Posterior cingulate gyrus (tissue), 11 donors: ENCODE measurements at regions not wholly inside any gene's neighbourhood (a gene's known extent, or its start where the extent isn't known, plus 50 kb on each side); places are given as distances from the start of the nearest gene placed in this dataset.
"Not testable (repeated sequence)": the region's sequence is repeated elsewhere in the genome, so short reads cannot be mapped to it uniquely, and the experiment has no call there.

Experiments used
- DNase-seq, 10 donors: peaks; one replicate each; pipeline versions ENCODE4 v3.0.0 to v3.0.0-alpha.2; 2020 to 2021; ENCODE audit warnings: mixed read lengths in 3 of 10
- intact Hi-C: fragments of 100-400 bp; cut with DNase I; formaldehyde crosslinking; loops from one replicate; pipeline ENCODE4 v1.15.1; 2023

GRCh38 chr3:4065554-4065953, 237.6 kb upstream of the SETMAR start:
- DNase-seq, result no peak
- intact Hi-C loops, result no loop called here

- intact Hi-C loops, result no loop called here
- no peak for DNase-seq
Observed at GRCh38 chr3:4067893-4068292, 235.3 kb upstream of the SETMAR start.

GRCh38 chr3:4069796-4070195, 233.4 kb upstream of the SETMAR start:
- DNase-seq, result no peak
- intact Hi-C loops, result no loop called here

- intact Hi-C loops, result no loop called here
Observed at GRCh38 chr3:4071481-4072184, 231.5 kb upstream of the SETMAR start.

GRCh38 chr3:4077278-4077677, 225.9 kb upstream of the SETMAR start:
- intact Hi-C loops, DNase-seq: not testable (repeated sequence)

More at GRCh38 chr3:4071481-4072184, 231.5 kb upstream of the SETMAR start:
- no peak for DNase-seq

- no peak for DNase-seq
- intact Hi-C loops, result no loop called here
Observed at GRCh38 chr3:4077950-4078349, 225.2 kb upstream of the SETMAR start.

DNA sequence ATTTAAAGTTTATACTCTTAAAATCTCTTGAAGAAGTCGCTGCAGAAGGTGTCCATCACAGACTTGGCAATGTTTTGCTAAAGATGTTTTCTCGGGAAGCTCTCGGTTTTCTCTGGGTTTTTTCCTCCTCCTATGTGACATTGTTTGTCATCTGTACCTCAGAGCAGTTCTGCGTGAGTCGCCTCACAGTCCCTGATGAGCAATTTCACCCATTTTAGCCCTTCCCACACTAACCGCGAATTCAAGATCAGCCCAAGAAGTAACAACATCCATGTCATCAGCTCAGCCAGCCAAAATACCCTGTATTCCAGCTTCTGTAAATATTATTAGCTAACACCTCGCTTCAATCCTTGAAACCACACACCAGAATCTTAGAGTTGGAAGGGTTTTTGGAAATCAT, 224.3 kb upstream of the SETMAR start:
- intact Hi-C loops, result no loop called here
- DNase-seq, result no peak

DNA sequence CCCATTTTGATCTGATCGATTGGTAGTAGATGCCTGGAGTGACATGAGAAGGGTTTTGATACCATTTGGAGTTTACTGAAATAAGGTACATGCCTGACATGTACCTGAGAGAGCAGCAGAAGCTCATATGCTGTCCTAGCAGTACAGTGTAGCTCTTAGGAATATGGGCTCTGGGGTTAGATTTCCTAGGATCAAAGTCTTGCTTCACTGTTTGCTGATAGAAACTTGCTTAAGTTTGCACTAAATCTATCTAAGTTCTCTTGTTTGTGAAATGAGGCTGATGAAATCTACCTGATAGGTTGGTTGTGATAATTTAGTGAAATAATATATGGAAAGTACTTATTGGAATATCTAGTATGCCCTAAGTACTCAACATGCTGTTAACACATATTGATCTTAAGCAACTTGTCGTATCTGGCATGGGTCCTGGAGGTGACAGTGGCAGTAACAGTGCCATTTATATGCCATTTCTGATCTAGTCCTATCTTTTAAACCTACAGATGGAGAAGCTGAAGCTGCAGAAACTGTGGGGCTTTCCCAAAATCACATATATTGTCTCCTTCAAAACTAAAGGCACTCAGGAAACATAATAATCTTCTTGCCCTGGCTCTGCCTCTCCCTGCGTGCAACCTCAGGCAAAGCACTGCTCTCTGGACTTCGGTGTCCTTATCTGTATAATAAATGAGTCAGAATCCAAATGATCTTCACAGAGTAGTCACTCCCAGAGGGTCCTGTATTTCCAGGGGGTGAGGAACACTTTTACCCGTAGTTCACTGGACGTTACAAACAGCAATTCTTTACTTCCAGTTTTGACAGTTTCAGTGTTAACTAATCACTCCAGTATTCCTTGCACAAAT, 223.6 kb upstream of the SETMAR start:
- intact Hi-C loops, result no loop called here
- DNase-seq, result no peak

- intact Hi-C loops, result no loop called here
- DNase-seq, result no peak
Observed at GRCh38 chr3:4083225-4084015, 219.7 kb upstream of the SETMAR start.

GRCh38 chr3:4084271-4084670, 218.9 kb upstream of the SETMAR start:
- intact Hi-C loops, result no loop called here
- no peak for DNase-seq

DNA sequence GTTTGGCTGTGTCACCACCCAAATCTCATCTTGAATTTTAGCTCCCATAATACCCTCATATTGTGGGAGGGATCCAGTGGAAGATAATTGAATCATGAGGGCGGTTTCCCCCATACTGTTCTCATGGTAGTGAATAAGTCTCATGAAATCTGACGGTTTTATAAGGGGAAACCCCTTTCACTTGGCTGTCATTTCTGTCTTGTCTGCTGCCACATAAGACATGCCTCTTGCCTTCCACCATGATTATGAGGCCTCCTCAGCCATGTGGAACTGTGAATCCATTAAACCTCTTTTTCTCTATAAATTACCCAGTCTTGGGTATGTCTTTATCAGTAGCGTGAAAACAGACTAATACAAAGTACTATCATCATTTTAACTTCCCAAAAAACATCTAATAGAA, 216.5 kb upstream of the SETMAR start:
- DNase-seq, intact Hi-C loops: not testable (repeated sequence)

- intact Hi-C loops, result no loop called here
- no peak for DNase-seq
Observed at GRCh38 chr3:4091786-4092185, 211.4 kb upstream of the SETMAR start.

GRCh38 chr3:4097801-4098200, 205.4 kb upstream of the SETMAR start:
- no peak for DNase-seq
- intact Hi-C loops, result no loop called here

DNA sequence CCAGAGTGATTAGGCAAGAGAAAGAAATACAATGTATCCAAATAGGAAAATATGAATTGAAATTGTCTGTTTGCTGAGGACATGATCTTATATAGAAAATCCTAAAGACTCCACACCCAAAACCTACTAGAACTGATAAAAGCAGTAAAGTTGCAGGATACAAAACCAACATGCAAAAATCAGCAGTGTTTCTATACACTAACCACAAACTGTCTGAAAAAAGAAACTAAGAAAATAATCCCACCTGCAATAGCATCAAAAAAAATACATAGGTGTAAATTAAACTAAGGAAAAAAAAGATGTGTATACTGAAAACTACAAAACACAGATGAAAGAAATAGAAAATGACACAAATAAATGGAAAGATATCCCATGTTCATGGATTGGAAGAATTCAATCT, 203.6 kb upstream of the SETMAR start:
- intact Hi-C loops, result no loop called here
- no peak for DNase-seq

- intact Hi-C loops, result no loop called here
- DNase-seq, result no peak
Observed at GRCh38 chr3:4107430-4107829, 195.7 kb upstream of the SETMAR start.

GRCh38 chr3:4113811-4114522, 189.2 kb upstream of the SETMAR start:
- intact Hi-C loops, result no loop called here
- no peak for DNase-seq

DNA sequence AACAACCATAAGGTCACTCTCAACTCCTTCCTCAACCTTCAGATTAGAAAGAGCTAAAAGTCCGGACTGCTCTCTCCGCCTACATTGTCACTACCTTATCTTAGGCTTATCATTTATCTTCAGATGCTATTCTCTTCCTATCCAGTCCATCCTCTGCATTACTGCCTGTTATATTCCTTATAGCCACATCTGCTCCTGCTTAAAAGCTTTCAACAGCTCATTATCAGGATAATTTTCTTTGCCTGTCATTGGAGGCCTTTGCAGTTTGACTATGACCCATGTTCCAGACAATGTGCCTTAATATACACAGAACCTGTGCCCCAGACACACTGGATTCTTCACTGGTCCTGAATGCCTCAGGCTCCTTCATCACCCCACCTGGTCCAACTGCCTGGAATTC, 184.1 kb upstream of the SETMAR start:
- no peak for DNase-seq
- intact Hi-C loops, result no loop called here

DNA sequence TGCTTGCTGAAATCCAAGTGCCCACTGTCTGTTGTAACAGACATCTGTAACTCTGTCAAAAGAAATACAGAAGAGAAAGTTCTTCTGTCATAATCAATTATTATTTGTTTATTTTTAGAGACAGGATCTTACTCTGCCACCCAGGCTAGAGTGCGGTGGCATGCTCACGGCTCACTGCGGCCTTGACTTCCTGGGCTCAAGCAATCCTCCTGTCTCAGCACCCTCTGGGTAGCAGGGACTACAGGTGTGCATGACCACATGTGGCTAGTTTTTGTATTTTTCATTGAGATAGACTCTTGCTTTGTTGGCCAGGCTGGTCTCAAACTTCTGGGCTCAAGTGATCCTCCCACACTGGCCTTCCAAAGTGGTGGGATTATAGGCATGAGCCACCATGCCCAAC, 177.6 kb upstream of the SETMAR start:
- intact Hi-C loops, result no loop called here
- DNase-seq, result no peak

DNA sequence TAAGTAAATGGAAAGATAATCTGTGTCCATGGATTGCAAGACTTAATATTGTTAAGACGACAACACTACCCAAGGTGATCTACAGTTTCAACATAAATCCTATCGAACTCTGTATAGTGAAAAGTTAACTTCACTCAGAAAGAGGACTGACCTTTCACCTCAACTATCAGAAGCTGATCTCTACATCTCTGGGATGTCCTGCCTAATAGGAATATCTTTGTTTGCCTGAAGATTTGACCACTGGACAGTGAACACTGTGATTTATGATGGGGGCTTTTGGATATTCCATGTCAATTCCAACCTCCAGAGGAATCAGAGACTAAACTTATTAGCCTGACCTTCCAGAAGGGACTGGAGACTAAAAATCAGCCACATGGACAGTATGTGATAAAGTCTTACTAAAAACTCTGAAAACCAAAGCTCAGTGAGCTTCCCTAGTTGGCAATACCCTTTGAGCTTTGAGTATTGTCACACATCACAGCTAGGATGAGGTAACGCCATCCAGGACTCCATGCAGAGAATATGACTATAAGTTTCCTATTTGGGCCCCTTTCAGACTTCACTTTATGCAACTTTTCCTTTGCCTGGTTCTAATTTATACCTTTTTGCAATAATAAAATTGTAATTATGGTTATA, 164.9 kb upstream of the SETMAR start:
- no peak for DNase-seq
- intact Hi-C loops, result no loop called here

DNA sequence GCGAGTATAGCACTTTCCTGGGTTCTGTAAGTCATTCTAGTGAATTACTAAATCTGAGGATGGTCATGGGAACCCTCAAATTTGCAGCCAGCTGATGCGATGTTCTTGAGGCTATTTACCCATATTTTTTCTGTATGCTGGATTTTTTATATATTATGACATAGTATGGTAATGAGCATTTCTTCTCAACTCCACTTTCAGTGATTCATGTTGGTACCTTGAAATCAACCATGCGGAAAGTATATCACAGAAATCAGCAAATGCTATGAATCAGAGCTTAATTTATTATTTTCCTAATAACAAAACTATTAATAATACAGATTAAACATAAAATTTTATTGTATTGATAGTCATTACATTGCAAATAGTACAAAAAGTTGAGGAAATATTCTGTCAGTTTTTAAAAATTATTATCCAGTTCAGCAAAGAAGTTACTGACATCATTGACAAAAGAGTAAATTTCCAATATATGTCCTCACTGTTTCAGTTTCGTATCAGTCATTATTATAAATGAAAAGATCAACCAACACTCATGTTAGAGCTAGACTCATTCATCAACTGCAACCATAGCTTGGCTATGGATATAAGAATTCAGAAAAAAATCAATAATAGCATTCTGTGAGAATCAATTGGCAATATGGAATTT, 164.3 kb upstream of the SETMAR start:
- DNase-seq, result no peak
- intact Hi-C loops, result no loop called here
